Activated CD4-positive, alpha-beta memory T cell treated with anti-CD3 and anti-CD28 coated beads for 36 hours (primary cell): ENCODE measurements at regions not wholly inside any gene's neighbourhood (a gene's known extent, or its start where the extent isn't known, plus 50 kb on each side); places are given as distances from the start of the nearest gene placed in this dataset. TPM values are rescaled to one million over a fixed set of nuclear protein-coding genes. Genes with fewer than 3 reads are reported as not detected.

Experiments
- CTCF ChIA-PET: fragments of 350-600 bp; sonication (Branson Sonifier 250); formaldehyde crosslinking; loops from one replicate; lab custom pipeline; 2021; ENCODE audit warnings: antibody characterized with exemption, inconsistent platforms; lab: Charles Lee
- POLR2A ChIA-PET: fragments of 350-600 bp; sonication (Branson Sonifier 250); formaldehyde crosslinking; loops from one replicate; lab custom pipeline; 2021; ENCODE audit warnings: antibody characterized with exemption; lab: Charles Lee
- DNase-seq: peaks from one replicate; pipeline ENCODE4 v3.0.0-alpha.2; 2020
- H3K27ac Mint-ChIP-seq: one replicate; pipeline ENCODE4 v1.8.0; 2021; ENCODE audit warnings: mixed read lengths
- H3K27me3 Mint-ChIP-seq: one replicate; pipeline ENCODE4 v1.8.0; 2021; ENCODE audit warnings: mixed read lengths
- H3K36me3 Mint-ChIP-seq: one replicate; pipeline ENCODE4 v1.8.0; 2021; ENCODE audit warnings: mixed read lengths
- H3K4me1 Mint-ChIP-seq: one replicate; pipeline ENCODE4 v1.8.0; 2021; ENCODE audit warnings: low read depth, mixed read lengths
- H3K4me3 Mint-ChIP-seq: one replicate; pipeline ENCODE4 v1.8.0; 2021; ENCODE audit warnings: mild to moderate bottlenecking, mixed read lengths
- H3K9me3 Mint-ChIP-seq: one replicate; pipeline ENCODE4 v1.8.0; 2021; ENCODE audit warnings: mixed read lengths
- intact Hi-C: fragments of 100-400 bp; cut with micrococcal nuclease; formaldehyde crosslinking; loops from one replicate; pipeline ENCODE4 v1.15.1; 2023
- microRNA-seq: library from miRNA; unstranded; fragments of <30 nt; microRNA quantifications from one replicate; pipeline ENCODE4 v1.2.0, GENCODE V29; 2022; ENCODE audit warnings: borderline number of aligned reads, borderline microRNAs expressed, borderline replicate concordance

DNA sequence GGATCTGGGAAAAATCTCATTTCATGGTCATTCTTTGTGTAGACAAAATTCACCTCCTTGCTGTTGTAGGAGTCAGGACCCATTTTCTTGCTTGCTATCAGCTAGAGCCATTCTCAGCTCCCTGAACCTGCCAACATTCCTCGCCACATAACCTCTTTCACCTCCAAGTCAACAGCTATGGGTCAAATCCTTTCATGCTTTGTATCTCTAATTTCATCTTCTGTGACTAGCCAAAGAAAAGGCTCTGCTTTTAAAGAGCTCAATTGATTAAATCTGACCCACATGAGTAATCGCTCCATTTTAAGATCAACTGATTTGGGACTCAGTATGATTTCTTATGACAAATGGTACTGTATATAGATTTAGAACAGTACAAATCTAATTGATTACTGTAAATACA, 89.2 kb upstream of the FOXG1 start:
- intact Hi-C loops = no loop called here
- ChIA-PET POLR2A (no interaction called here), CTCF (no interaction called here)
- no peak for DNase-seq
- H3K4me1 Mint-ChIP-seq = no peaks in the 10 kb centered on the region
- no peak overlapping the region for H3K4me3 Mint-ChIP-seq
- no peaks in the 10 kb centered on the region for H3K36me3 Mint-ChIP-seq
- H3K27ac Mint-ChIP-seq = no peak overlapping the region
- peaks cover 19% of the 10 kb centered on the region for H3K9me3 Mint-ChIP-seq
- H3K27me3 Mint-ChIP-seq = no peaks in the 10 kb centered on the region

- DNase-seq = no peak
- Mint-ChIP-seq H3K4me1 (no peaks in the 10 kb centered on the region), H3K36me3 (no peaks in the 10 kb centered on the region), H3K4me3 (no peak overlapping the region), H3K9me3 (peaks cover 10% of the 10 kb centered on the region), H3K27me3 (no peaks in the 10 kb centered on the region), H3K27ac (no peak overlapping the region)
- ChIA-PET POLR2A (no interaction called here), CTCF (no interaction called here)
- intact Hi-C loops = no loop called here
Observed at GRCh38 chr14:28678887-28679286, 87.7 kb upstream of the FOXG1 start.

- no peak for DNase-seq
- H3K4me3 Mint-ChIP-seq = no peak overlapping the region
- ChIA-PET CTCF (no interaction called here), POLR2A (no interaction called here)
- no peaks in the 10 kb centered on the region for H3K36me3 Mint-ChIP-seq
- H3K27ac Mint-ChIP-seq = no peak overlapping the region
- intact Hi-C loops = no loop called here
- peaks cover 15% of the 10 kb centered on the region for H3K9me3 Mint-ChIP-seq
- no peaks in the 10 kb centered on the region for H3K4me1 Mint-ChIP-seq
- no peaks in the 10 kb centered on the region for H3K27me3 Mint-ChIP-seq
Observed at GRCh38 chr14:28681681-28682080, 84.9 kb upstream of the FOXG1 start.

DNA sequence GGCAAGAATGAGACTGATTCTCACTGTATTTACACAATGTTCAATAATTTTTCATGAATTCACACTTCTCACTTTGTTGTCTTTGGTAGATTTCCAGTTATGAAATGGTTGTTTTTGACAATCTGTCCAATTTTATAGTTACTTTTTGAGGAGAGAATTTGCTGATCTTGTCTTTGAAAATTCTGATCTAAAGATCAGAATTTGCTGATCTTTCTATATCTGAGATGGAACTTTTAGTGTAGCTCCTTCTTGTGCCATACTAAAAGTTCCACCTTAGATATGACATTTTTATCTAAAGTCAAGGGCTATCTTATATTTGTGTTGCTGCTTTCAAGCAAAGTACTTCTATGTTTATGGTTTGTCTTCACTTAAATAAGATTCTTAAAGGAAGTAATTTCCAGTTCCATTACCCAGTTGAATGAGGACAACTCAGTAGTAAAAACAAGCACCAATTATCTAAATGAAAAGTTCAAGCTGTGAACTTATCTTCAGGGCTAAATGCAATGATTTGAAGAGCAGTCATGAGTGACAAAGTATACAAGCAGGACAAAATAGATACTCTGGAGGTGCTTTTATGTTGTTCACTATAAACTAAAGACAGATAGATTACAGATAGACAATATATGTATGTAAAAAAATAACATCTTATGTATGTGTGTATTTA, 76.4 kb upstream of the FOXG1 start:
- H3K27ac Mint-ChIP-seq = no peak overlapping the region

GRCh38 chr14:28695109-28695508, 71.5 kb upstream of the FOXG1 start:
- no peak for DNase-seq
- H3K36me3 Mint-ChIP-seq = no peaks in the 10 kb centered on the region
- ChIA-PET POLR2A (no interaction called here), CTCF (no interaction called here)
- no peaks in the 10 kb centered on the region for H3K27me3 Mint-ChIP-seq
- H3K27ac Mint-ChIP-seq = no peak overlapping the region
- intact Hi-C loops = no loop called here
- H3K4me3 Mint-ChIP-seq = no peak overlapping the region
- peaks cover 9% of the 10 kb centered on the region for H3K9me3 Mint-ChIP-seq
- no peaks in the 10 kb centered on the region for H3K4me1 Mint-ChIP-seq

More for the DNA sequence above, 76.4 kb upstream of the FOXG1 start:
- Mint-ChIP-seq H3K36me3 (no peaks in the 10 kb centered on the region), H3K4me1 (no peaks in the 10 kb centered on the region), H3K27me3 (no peaks in the 10 kb centered on the region), H3K9me3 (peaks cover 20% of the 10 kb centered on the region), H3K4me3 (no peak overlapping the region)
- intact Hi-C loops = no loop called here
- no peak for DNase-seq
- CTCF ChIA-PET = no interaction called here
- POLR2A ChIA-PET = no interaction called here

- Mint-ChIP-seq H3K4me3 (no peak overlapping the region), H3K9me3 (peaks cover 7% of the 10 kb centered on the region), H3K4me1 (no peaks in the 10 kb centered on the region), H3K36me3 (no peaks in the 10 kb centered on the region), H3K27ac (no peak overlapping the region), H3K27me3 (no peaks in the 10 kb centered on the region)
- intact Hi-C loops = no loop called here
- POLR2A ChIA-PET = no interaction called here
- CTCF ChIA-PET = no interaction called here
- DNase-seq = no peak
Observed at GRCh38 chr14:28701733-28702132, 64.9 kb upstream of the FOXG1 start.

- ChIA-PET POLR2A (no interaction called here), CTCF (no interaction called here)
- H3K9me3 Mint-ChIP-seq = peaks cover 3% of the 10 kb centered on the region
- H3K4me1 Mint-ChIP-seq = no peaks in the 10 kb centered on the region
- no peak overlapping the region for H3K27ac Mint-ChIP-seq
- no peak overlapping the region for H3K4me3 Mint-ChIP-seq
- intact Hi-C loops = no loop called here
- no peaks in the 10 kb centered on the region for H3K36me3 Mint-ChIP-seq
- DNase-seq = no peak
- H3K27me3 Mint-ChIP-seq = no peaks in the 10 kb centered on the region
Observed at GRCh38 chr14:28703482-28703881, 63.1 kb upstream of the FOXG1 start.

- Mint-ChIP-seq H3K36me3 (no peaks in the 10 kb centered on the region), H3K4me3 (no peak overlapping the region), H3K4me1 (no peaks in the 10 kb centered on the region), H3K9me3 (peaks cover 6% of the 10 kb centered on the region), H3K27me3 (no peaks in the 10 kb centered on the region), H3K27ac (no peak overlapping the region)
- ChIA-PET POLR2A (no interaction called here), CTCF (no interaction called here)
- intact Hi-C loops = no loop called here
- DNase-seq = no peak
Observed at GRCh38 chr14:28704153-28704552, 62.4 kb upstream of the FOXG1 start.

DNA sequence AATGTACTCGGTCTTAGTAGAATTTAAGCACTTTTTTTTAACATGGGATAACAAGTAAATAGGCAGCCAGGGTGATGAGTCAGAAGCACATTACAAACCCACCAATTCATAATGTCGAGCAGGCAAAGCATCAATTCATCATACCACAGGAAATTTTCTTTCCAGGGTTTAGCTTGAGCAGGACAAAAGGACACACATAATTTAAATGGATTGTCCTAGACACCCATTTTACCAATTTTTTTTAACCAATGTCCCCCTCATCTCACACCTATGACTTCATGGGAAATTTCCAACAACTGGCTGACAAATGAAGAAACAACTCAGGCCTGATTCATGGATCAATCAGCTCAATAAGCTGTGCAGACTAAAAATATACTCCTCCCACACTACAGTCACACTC, 58.8 kb upstream of the FOXG1 start:
- ChIA-PET CTCF (no interaction called here), POLR2A (no interaction called here)
- H3K4me3 Mint-ChIP-seq = no peak overlapping the region
- intact Hi-C loops = no loop called here
- DNase-seq = no peak
- H3K9me3 Mint-ChIP-seq = peaks cover 19% of the 10 kb centered on the region
- H3K27me3 Mint-ChIP-seq = no peaks in the 10 kb centered on the region
- H3K4me1 Mint-ChIP-seq = no peaks in the 10 kb centered on the region
- no peak overlapping the region for H3K27ac Mint-ChIP-seq
- H3K36me3 Mint-ChIP-seq = no peaks in the 10 kb centered on the region

- DNase-seq = no peak
- intact Hi-C loops = no loop called here
- peaks cover 21% of the 10 kb centered on the region for H3K9me3 Mint-ChIP-seq
- no peaks in the 10 kb centered on the region for H3K36me3 Mint-ChIP-seq
- H3K4me1 Mint-ChIP-seq = no peaks in the 10 kb centered on the region
- ChIA-PET POLR2A (no interaction called here), CTCF (no interaction called here)
- H3K4me3 Mint-ChIP-seq = no peak overlapping the region
- H3K27ac Mint-ChIP-seq = no peak overlapping the region
- no peaks in the 10 kb centered on the region for H3K27me3 Mint-ChIP-seq
Observed at GRCh38 chr14:28709571-28710305, 56.8 kb upstream of the FOXG1 start.

Small RNAs in the stretch of these regions (microRNA-seq; reads per million reads assigned to microRNA genes)
- not detected for gene MIR3171
- not detected for gene MIR4307
